GM12873 (cell line): ENCODE measurements at regions not wholly inside any gene's neighbourhood (a gene's known extent, or its start where the extent isn't known, plus 50 kb on each side); places are given as distances from the start of the nearest gene placed in this dataset.

Experiments
- CTCF ChIP-seq: IDR thresholded peaks from 2 replicates; pipeline ENCODE4 v1.5.1; 2012; ENCODE audit warnings: low read depth, mild to moderate bottlenecking, moderate library complexity, low read length, control low read depth; ENCODE audit not compliant: insufficient read depth; ENCODE audit errors: missing control alignments

- TF ChIP-seq CTCF: no peak
Observed at GRCh38 chr11:25408146-25408545, 911.3 kb downstream of the LUZP2 start.

- TF ChIP-seq CTCF: no peak
Observed at GRCh38 chr11:25415793-25416192, 916.1 kb upstream of the ANO3 start.

- TF ChIP-seq CTCF: no peak
Observed at GRCh38 chr11:25423436-25424199, 908.3 kb upstream of the ANO3 start.

- no peak for TF ChIP-seq CTCF
Observed at GRCh38 chr11:25432376-25432775, 899.6 kb upstream of the ANO3 start.

- TF ChIP-seq CTCF: no peak
Observed at GRCh38 chr11:25435197-25435596, 896.7 kb upstream of the ANO3 start.

- TF ChIP-seq CTCF: no peak
Observed at GRCh38 chr11:25436326-25436725, 895.6 kb upstream of the ANO3 start.

- no peak for TF ChIP-seq CTCF
Observed at GRCh38 chr11:25441421-25441820, 890.5 kb upstream of the ANO3 start.
